PC-3 (cell line): ENCODE measurements at regions not wholly inside any gene's neighbourhood (a gene's known extent, or its start where the extent isn't known, plus 50 kb on each side); places are given as distances from the start of the nearest gene placed in this dataset.
A peak's percentile ranks its signal among the peaks of the same experiment; 100 is the strongest.

ENCODE experiments used
- ATAC-seq: fragments of 200-7000 bp; cut with Tn5 transposase; 2 replicates; pipeline ENCODE4 v1.9.1; 2020; ENCODE audit warnings: mild to moderate bottlenecking, moderate library complexity
- BruUV-seq: library from RNA; stranded (reverse); fragments of 400-500 nt; replicated peaks from 2 replicates; lab custom pipeline; 2021; lab: Mats Ljungman, UMichigan
- CTCF ChIA-PET: fragments of 300-600 bp; sonication (Branson Sonifier 250); formaldehyde crosslinking; loops from one replicate; lab custom pipeline; 2022; ENCODE audit warnings: antibody characterized with exemption; lab: Charles Lee
- POLR2A ChIA-PET: fragments of 300-600 bp; sonication (Branson Sonifier 250); formaldehyde crosslinking; loops from one replicate; lab custom pipeline; 2022; ENCODE audit warnings: antibody characterized with exemption; ENCODE audit not compliant: unreplicated experiment; lab: Charles Lee
- DNase-seq: peaks from one replicate; pipeline ENCODE4 v3.0.0-alpha.2; 2015
- H2AFZ ChIP-seq: fragments of 300-600 bp; sonication (generic); 2 replicates; pipeline ENCODE4 v1.6.0; 2016; ENCODE audit warnings: antibody characterized with exemption, low read length
- H3F3A ChIP-seq: fragments of 300-600 bp; sonication (generic); one replicate; pipeline ENCODE4 v1.6.0; 2017; ENCODE audit warnings: antibody characterized with exemption, low read length, control low read depth, mild to moderate bottlenecking; ENCODE audit not compliant: unreplicated experiment
- H3K27ac ChIP-seq: fragments of 300-600 bp; sonication (generic); 2 replicates; pipeline ENCODE4 v1.5.1; 2016; ENCODE audit warnings: mild to moderate bottlenecking, low read length
- H3K27me3 ChIP-seq: fragments of 300-600 bp; sonication (generic); 2 replicates; pipeline ENCODE4 v1.6.1; 2016; ENCODE audit warnings: low read length, mixed read lengths
- H3K36me3 ChIP-seq: fragments of 300-600 bp; sonication (generic); 2 replicates; pipeline ENCODE4 v1.6.1; 2016; ENCODE audit warnings: low read depth, mixed run types, low read length, mixed read lengths
- H3K4me1 ChIP-seq: fragments of 300-600 bp; sonication (generic); 2 replicates; pipeline ENCODE4 v1.5.1; 2016; ENCODE audit warnings: low read length; ENCODE audit not compliant: insufficient read depth
- H3K4me2 ChIP-seq: fragments of 300-600 bp; sonication (generic); 2 replicates; pipeline ENCODE4 v1.6.0; 2016; ENCODE audit warnings: low read length
- H3K4me3 ChIP-seq: fragments of 300-600 bp; sonication (generic); 2 replicates; pipeline ENCODE4 v1.5.1; 2016; ENCODE audit warnings: mild to moderate bottlenecking, low read length, mixed read lengths
- H3K79me2 ChIP-seq: fragments of 300-600 bp; sonication (generic); 2 replicates; pipeline ENCODE4 v1.6.1; 2017; ENCODE audit warnings: low read length, mixed read lengths
- H3K9ac ChIP-seq: fragments of 300-600 bp; sonication (generic); 2 replicates; pipeline ENCODE4 v1.6.0; 2016; ENCODE audit warnings: mild to moderate bottlenecking, low read length
- H3K9me2 ChIP-seq: fragments of 300-600 bp; sonication (generic); replicated peaks from 2 replicates; pipeline ENCODE4 v1.6.1; 2016; ENCODE audit warnings: mixed run types, low read length, mixed read lengths
- H3K9me3 ChIP-seq: fragments of 300-600 bp; sonication (generic); 2 replicates; pipeline ENCODE4 v1.6.1; 2016; ENCODE audit warnings: low read length, mixed read lengths
- H4K20me1 ChIP-seq: fragments of 300-600 bp; sonication (generic); 2 replicates; pipeline ENCODE4 v1.6.1; 2016; ENCODE audit warnings: low read length, mixed read lengths
- CTCF ChIP-seq: fragments of 300-600 bp; sonication (generic); conservative IDR thresholded peaks from 2 replicates; pipeline ENCODE4 v1.5.1; 2017; ENCODE audit warnings: antibody characterized with exemption, low read depth, mild to moderate bottlenecking, low read length
- EZH2 ChIP-seq: fragments of 300-600 bp; sonication (generic); IDR thresholded peaks from one replicate; pipeline ENCODE4 v1.6.1; 2017; ENCODE audit warnings: antibody characterized with exemption, mild to moderate bottlenecking, low read length; ENCODE audit not compliant: unreplicated experiment
- EZH2phosphoT487 ChIP-seq: fragments of 300-600 bp; sonication (generic); IDR thresholded peaks from 2 replicates; pipeline ENCODE4 v1.6.1; 2018; ENCODE audit warnings: mild to moderate bottlenecking, antibody characterized with exemption, low read length, borderline replicate concordance
- intact Hi-C: fragments of 100-400 bp; cut with micrococcal nuclease; formaldehyde crosslinking; loops from 2 replicates; pipeline ENCODE4 v1.9.0; 2023

GRCh38 chr12:73529231-73529630, 1008.4 kb upstream of the ATXN7L3B start:
- Histone ChIP-seq H2AFZ (no peak overlapping the region), H3K27ac (no peak overlapping the region), H3K9ac (no peak overlapping the region), H3K4me3 (no peak overlapping the region), H3K9me2 (no peaks in the 10 kb centered on the region), H3K27me3 (no peaks in the 10 kb centered on the region), H3K79me2 (no peaks in the 10 kb centered on the region), H3K4me1 (no peaks in the 10 kb centered on the region), H4K20me1 (no peaks in the 10 kb centered on the region), H3K36me3 (no peaks in the 10 kb centered on the region), H3K9me3 (0 out of 2 replicates have a peak, but pooled peaks cover 6% of the 10 kb centered on the region), H3K4me2 (no peak overlapping the region), H3F3A (peaks cover 4% of the 10 kb centered on the region)
- ATAC-seq (peak; percentile 81), DNase-seq (peak; percentile 28)
- TF ChIP-seq CTCF (no peak), EZH2phosphoT487 (no peak), EZH2 (no peak)
- BruUV-seq, result no TSS peak
- intact Hi-C loops, result loop anchor here (5.0 kb wide), 1 partner anchor 147 kb away; no protein-coding TSS in a partner anchor
- POLR2A ChIA-PET, result no interaction called here
- CTCF ChIA-PET, result no interaction called here

GRCh38 chr12:73529954-73530353, 1007.7 kb upstream of the ATXN7L3B start:
- ChIA-PET POLR2A (no interaction called here), CTCF (no interaction called here)
- no peak overlapping the region for H3K9ac ChIP-seq
- intact Hi-C loops, result loop anchor here (5.0 kb wide), 2 partner anchors 148 to 792 kb away; no protein-coding TSS in a partner anchor
- no peak overlapping the region for H3K4me2 ChIP-seq
- ATAC-seq (no peak), DNase-seq (no peak)
- no peak overlapping the region for H3K27ac ChIP-seq
- H3K4me3 ChIP-seq, result no peak overlapping the region
- H3K79me2 ChIP-seq, result no peaks in the 10 kb centered on the region
- no peak overlapping the region for H2AFZ ChIP-seq
- no peaks in the 10 kb centered on the region for H4K20me1 ChIP-seq
- no TSS peak for BruUV-seq
- H3K9me2 ChIP-seq, result no peaks in the 10 kb centered on the region
- peaks cover 4% of the 10 kb centered on the region for H3F3A ChIP-seq
- H3K27me3 ChIP-seq, result no peaks in the 10 kb centered on the region
- no peaks in the 10 kb centered on the region for H3K36me3 ChIP-seq
- no peaks in the 10 kb centered on the region for H3K9me3 ChIP-seq
- no peaks in the 10 kb centered on the region for H3K4me1 ChIP-seq
- TF ChIP-seq EZH2, result no peak
- TF ChIP-seq CTCF, result no peak
- no peak for TF ChIP-seq EZH2phosphoT487

- Histone ChIP-seq H3K27ac (no peak overlapping the region), H3K4me2 (no peak overlapping the region), H3K4me1 (no peaks in the 10 kb centered on the region), H3K4me3 (no peak overlapping the region), H3K9ac (no peak overlapping the region), H3K9me2 (no peaks in the 10 kb centered on the region), H3F3A (peaks cover 4% of the 10 kb centered on the region), H3K36me3 (no peaks in the 10 kb centered on the region), H3K9me3 (no peaks in the 10 kb centered on the region), H4K20me1 (no peaks in the 10 kb centered on the region), H3K79me2 (no peaks in the 10 kb centered on the region), H2AFZ (no peak overlapping the region), H3K27me3 (no peaks in the 10 kb centered on the region)
- DNase-seq (no peak), ATAC-seq (no peak)
- ChIA-PET CTCF (no interaction called here), POLR2A (interaction anchor here (0.6 kb wide), 1 partner anchor 1672 kb away, joined by 7 read pairs; no protein-coding TSS in a partner anchor)
- intact Hi-C loops, result loop anchor here (5.0 kb wide), 1 partner anchor 791 kb away; no protein-coding TSS in a partner anchor
- no peak for TF ChIP-seq EZH2phosphoT487
- TF ChIP-seq CTCF, result no peak
- no peak for TF ChIP-seq EZH2
- BruUV-seq, result no TSS peak
Observed at GRCh38 chr12:73531752-73532151, 1005.9 kb upstream of the ATXN7L3B start.
